ENCODE measurements at regions not wholly inside any gene's neighbourhood (a gene's known extent, or its start where the extent isn't known, plus 50 kb on each side); places are given as distances from the start of the nearest gene placed in this dataset.

DNA sequence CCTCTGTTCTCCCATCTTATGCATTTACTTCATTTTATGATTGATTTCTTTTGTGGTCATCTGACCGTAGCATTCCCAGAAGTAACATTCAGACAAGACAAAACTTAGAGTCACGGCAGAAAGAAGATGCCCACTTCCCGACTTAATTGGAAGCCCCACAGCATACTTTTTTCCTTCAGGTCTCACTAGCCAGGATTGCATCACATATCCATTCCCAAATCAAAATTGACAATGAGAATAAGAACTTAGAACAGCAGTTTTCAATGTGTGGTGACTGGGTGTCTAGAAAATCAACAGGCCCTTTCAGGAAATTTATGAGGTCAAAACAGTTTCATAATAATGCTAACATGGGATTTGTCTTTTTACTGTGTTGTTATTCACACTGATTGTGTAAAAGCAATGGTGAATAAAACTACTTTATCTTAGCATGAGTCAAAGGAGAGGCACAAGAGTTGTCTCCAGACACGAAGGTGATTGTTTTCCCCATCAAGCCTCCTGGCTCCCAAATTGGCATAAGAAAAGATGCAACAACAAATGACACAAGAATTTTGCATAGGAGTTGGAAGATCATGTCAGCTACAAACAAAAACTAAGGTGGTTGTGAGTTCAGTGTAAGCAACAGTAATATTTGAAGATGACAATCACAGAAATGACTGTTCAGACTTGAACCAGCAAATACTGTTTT lies 493.9 kb downstream of the HTR7 start:
- POLR2A ChIA-PET, result no interaction called here
- no peaks in the 10 kb centered on the region for H3K9me3 ChIP-seq (ENCODE audit: control extremely low read depth in 1 of 3, control insufficient read depth in 2 of 3, insufficient read depth in 1 of 3, low read length in 2 of 3)
- TF ChIP-seq, protein P1, sequence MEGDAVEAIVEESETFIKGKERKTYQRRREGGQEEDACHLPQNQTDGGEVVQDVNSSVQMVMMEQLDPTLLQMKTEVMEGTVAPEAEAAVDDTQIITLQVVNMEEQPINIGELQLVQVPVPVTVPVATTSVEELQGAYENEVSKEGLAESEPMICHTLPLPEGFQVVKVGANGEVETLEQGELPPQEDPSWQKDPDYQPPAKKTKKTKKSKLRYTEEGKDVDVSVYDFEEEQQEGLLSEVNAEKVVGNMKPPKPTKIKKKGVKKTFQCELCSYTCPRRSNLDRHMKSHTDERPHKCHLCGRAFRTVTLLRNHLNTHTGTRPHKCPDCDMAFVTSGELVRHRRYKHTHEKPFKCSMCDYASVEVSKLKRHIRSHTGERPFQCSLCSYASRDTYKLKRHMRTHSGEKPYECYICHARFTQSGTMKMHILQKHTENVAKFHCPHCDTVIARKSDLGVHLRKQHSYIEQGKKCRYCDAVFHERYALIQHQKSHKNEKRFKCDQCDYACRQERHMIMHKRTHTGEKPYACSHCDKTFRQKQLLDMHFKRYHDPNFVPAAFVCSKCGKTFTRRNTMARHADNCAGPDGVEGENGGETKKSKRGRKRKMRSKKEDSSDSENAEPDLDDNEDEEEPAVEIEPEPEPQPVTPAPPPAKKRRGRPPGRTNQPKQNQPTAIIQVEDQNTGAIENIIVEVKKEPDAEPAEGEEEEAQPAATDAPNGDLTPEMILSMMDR (IDR thresholded peaks at IDR 0.05), result no peak
- no peak for TF ChIP-seq EZH2 (IDR thresholded peaks at IDR 0.05; ENCODE audit: borderline replicate concordance, insufficient read depth, low read depth, low read length, poor library complexity, severe bottlenecking)
- Mint-ChIP-seq H3K4me3 (no peak overlapping the region), H3K9me3 (ENCODE audit: insufficient read depth) (no peaks in the 10 kb centered on the region), H3K27me3 (peaks cover 3% of the 10 kb centered on the region), H3K27ac (no peak overlapping the region), H3K4me1 (no peaks in the 10 kb centered on the region)
- no peak overlapping the region for H3K27ac ChIP-seq (ENCODE audit: low read length in 2 of 2)
- CTCF ChIA-PET, result no interaction called here
- H3K4me1 ChIP-seq (ENCODE audit: control insufficient read depth in 2 of 2, insufficient read depth in 2 of 2, low read length in 2 of 2), result no peaks in the 10 kb centered on the region
- no peaks in the 10 kb centered on the region for H3K79me2 ChIP-seq (ENCODE audit: control insufficient read depth, insufficient read depth, low read length)
- H4K20me1 ChIP-seq (ENCODE audit: control insufficient read depth, insufficient read depth, low read length, poor library complexity, severe bottlenecking), result no peaks in the 10 kb centered on the region
- no peak overlapping the region for H3K9ac ChIP-seq (ENCODE audit: low read length)
- no peak for DNase-seq
- no peak overlapping the region for H2AFZ ChIP-seq (ENCODE audit: insufficient read depth, low read depth, low read length, poor library complexity, severe bottlenecking)
- intact Hi-C loops (cut with micrococcal nuclease), result no loop called here
- 88% methylated on average over 2 of the region's 4 CpGs for WGBS (ENCODE audit: insufficient coverage)
- no peak overlapping the region for H3K4me3 ChIP-seq (ENCODE audit: control extremely low read depth in 1 of 5, extremely low read depth in 1 of 5, insufficient read depth in 1 of 5, low read depth in 2 of 5, low read length in 4 of 5)
- H3K27me3 ChIP-seq (replicated peaks in 1 of 4; ENCODE audit: control extremely low read depth in 1 of 4, control insufficient read depth in 3 of 4, insufficient read depth in 4 of 4, low read length in 3 of 4), result no peaks in the 10 kb centered on the region
- no peaks in the 10 kb centered on the region for H3K36me3 ChIP-seq (replicated peaks in 1 of 2; ENCODE audit: control extremely low read depth in 1 of 2, control insufficient read depth in 1 of 2, extremely low read depth in 1 of 2, insufficient read depth in 2 of 2, low read length in 1 of 2)
- ATAC-seq (ENCODE audit: low read depth), result no peak
- H3K4me2 ChIP-seq (replicated peaks; ENCODE audit: low read depth, low read length, poor library complexity, severe bottlenecking), result no peak overlapping the region

DNA sequence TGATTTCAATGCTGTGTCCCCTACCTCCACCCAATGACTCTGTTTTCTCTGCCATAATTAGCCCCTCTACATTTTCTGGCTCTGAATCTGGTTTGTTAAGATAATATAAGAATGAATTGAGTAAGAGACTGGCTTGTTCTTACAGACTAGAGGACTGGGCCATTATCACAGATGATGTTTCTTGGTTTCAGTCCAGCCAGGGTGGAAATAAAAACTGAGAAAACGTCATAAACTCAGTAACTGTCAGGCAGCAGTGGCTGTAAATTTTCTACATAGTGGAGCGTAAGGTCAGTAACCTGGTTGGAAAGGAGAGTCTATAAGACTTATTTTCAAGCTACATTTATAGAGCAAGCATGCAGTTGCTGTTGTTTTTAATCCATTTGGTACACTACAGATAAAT lies 485.4 kb downstream of the HTR7 start:
- ATAC-seq (ENCODE audit: low read depth) (no peak), DNase-seq (no peak)
- Histone ChIP-seq H3K27ac (ENCODE audit: low read length in 2 of 2) (no peak overlapping the region), H4K20me1 (ENCODE audit: control insufficient read depth, insufficient read depth, low read length, poor library complexity, severe bottlenecking) (no peaks in the 10 kb centered on the region), H3K36me3 (replicated peaks in 1 of 2; ENCODE audit: control extremely low read depth in 1 of 2, control insufficient read depth in 1 of 2, extremely low read depth in 1 of 2, insufficient read depth in 2 of 2, low read length in 1 of 2) (no peaks in the 10 kb centered on the region), H2AFZ (ENCODE audit: insufficient read depth, low read depth, low read length, poor library complexity, severe bottlenecking) (no peak overlapping the region), H3K9ac (ENCODE audit: low read length) (no peak overlapping the region), H3K9me3 (ENCODE audit: control extremely low read depth in 1 of 3, control insufficient read depth in 2 of 3, insufficient read depth in 1 of 3, low read length in 2 of 3) (no peaks in the 10 kb centered on the region), H3K27me3 (replicated peaks in 1 of 4; ENCODE audit: control extremely low read depth in 1 of 4, control insufficient read depth in 3 of 4, insufficient read depth in 4 of 4, low read length in 3 of 4) (no peaks in the 10 kb centered on the region), H3K79me2 (ENCODE audit: control insufficient read depth, insufficient read depth, low read length) (no peaks in the 10 kb centered on the region), H3K4me3 (ENCODE audit: control extremely low read depth in 1 of 5, extremely low read depth in 1 of 5, insufficient read depth in 1 of 5, low read depth in 2 of 5, low read length in 4 of 5) (no peak overlapping the region), H3K4me1 (ENCODE audit: control insufficient read depth in 2 of 2, insufficient read depth in 2 of 2, low read length in 2 of 2) (no peaks in the 10 kb centered on the region), H3K4me2 (replicated peaks; ENCODE audit: low read depth, low read length, poor library complexity, severe bottlenecking) (no peak overlapping the region)
- Mint-ChIP-seq H3K4me1 (no peaks in the 10 kb centered on the region), H3K27me3 (peaks cover 16% of the 10 kb centered on the region), H3K27ac (no peak overlapping the region), H3K9me3 (ENCODE audit: insufficient read depth) (no peaks in the 10 kb centered on the region), H3K4me3 (no peak overlapping the region)
- intact Hi-C loops (cut with micrococcal nuclease), result no loop called here
- TF ChIP-seq, protein P1 (IDR thresholded peaks at IDR 0.05), result no peak
- no peak for TF ChIP-seq EZH2 (IDR thresholded peaks at IDR 0.05; ENCODE audit: borderline replicate concordance, insufficient read depth, low read depth, low read length, poor library complexity, severe bottlenecking)
- WGBS (ENCODE audit: insufficient coverage), result no CpG with 5 or more reads among the region's 2 CpGs
- ChIA-PET CTCF (no interaction called here), POLR2A (no interaction called here)

Measured in B cell (primary cell).